ENCODE measurements at regions not wholly inside any gene's neighbourhood (a gene's known extent, or its start where the extent isn't known, plus 50 kb on each side); places are given as distances from the start of the nearest gene placed in this dataset.

- TF ChIP-seq EGR1 (IDR thresholded peaks at IDR 0.05) (no peak), RAD21 (IDR thresholded peaks at IDR 0.05; ENCODE audit: low read depth) (no peak), TCF12 (IDR thresholded peaks at IDR 0.05; ENCODE audit: low read depth) (no peak), MAX (IDR thresholded peaks at IDR 0.05) (no peak), EP300 (IDR thresholded peaks at IDR 0.05; ENCODE audit: borderline replicate concordance) (no peak), TAF1 (IDR thresholded peaks at IDR 0.05; ENCODE audit: low read depth) (no peak)
Observed at GRCh38 chr16:25488435-25488834, 203.3 kb upstream of the HS3ST4 start.
